ENCODE measurements at regions not wholly inside any gene's neighbourhood (a gene's known extent, or its start where the extent isn't known, plus 50 kb on each side); places are given as distances from the start of the nearest gene placed in this dataset.
A peak's percentile ranks its signal among the peaks of the same experiment; 100 is the strongest.

DNA sequence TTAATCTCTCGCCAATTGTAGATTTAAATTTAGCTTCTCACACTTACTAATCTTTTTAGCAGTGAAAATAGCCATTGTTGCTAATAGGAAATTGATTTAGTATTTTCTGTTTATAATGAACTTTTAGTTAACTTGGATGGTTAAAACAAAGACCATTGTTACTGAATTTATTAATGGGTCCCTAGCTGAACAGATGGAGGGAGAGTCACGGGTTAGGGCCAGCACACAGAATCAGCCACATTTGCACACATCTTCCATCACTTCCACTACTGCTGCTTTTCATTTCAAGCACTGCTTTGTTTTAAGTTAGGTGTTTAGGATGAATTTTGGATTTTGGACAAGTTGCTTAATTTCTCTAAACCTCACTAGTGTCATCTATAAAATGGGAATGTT lies 125.9 kb upstream of the ADAMTSL1 start:
- DNase-seq (ENCODE audit: low read depth in 2 of 2), result no peak

- no peak for DNase-seq (ENCODE audit: low read depth in 2 of 2)
These were observed 124.4 kb upstream of the ADAMTSL1 start for GRCh38 chr9:18349530-18349929.

DNA sequence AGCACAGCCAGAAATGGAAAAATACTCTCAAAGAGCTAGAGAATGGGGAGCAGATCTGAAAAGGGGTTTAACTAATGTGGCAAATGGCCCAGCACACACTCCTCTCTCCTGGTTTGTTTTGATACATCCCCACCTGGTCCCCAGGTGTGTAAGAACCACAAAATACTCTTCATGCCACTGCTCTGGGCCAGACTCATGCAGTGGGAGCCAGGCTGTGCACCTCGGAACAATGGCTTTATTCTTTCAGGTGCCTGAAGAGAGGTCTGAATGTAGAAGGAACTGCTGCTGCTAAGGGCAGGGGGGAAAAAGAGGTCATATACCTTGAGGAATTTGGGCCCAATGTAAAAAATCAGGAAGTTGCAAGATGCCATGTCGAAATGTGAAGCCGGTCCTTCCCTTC lies 123.9 kb upstream of the ADAMTSL1 start:
- DNase-seq (ENCODE audit: low read depth in 2 of 2), result no peak

GRCh38 chr9:18350995-18351595 lies 122.9 kb upstream of the ADAMTSL1 start:
- no peak for DNase-seq (ENCODE audit: low read depth in 2 of 2)

- DNase-seq (ENCODE audit: low read depth in 2 of 2), result no peak
These were observed 121.2 kb upstream of the ADAMTSL1 start for GRCh38 chr9:18352711-18353110.

GRCh38 chr9:18353473-18353872 lies 120.5 kb upstream of the ADAMTSL1 start:
- DNase-seq (ENCODE audit: low read depth in 2 of 2), result no peak

DNA sequence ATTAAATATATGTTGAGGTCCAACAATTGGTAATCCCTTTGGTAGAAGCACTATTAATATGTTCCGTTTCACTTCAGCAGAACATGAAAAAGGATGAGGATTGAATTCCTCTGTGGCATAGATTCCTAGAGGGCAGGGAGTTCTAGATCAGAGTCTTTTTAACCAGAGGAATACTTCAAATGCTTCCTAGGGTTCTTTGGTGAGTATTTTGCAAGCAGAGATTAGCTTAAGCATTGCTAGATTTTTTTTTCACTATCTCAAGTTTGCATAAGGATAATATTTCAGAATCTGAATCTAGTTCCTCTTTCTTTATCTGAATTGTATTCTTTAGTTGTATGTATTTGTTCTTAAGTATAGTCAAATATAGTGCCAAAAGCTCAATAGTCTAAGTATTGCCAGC lies 116.6 kb upstream of the ADAMTSL1 start:
- DNase-seq (ENCODE audit: low read depth in 2 of 2), result no peak

GRCh38 chr9:18358325-18358724 lies 115.6 kb upstream of the ADAMTSL1 start:
- no peak for DNase-seq (ENCODE audit: low read depth in 2 of 2)

- peak; percentile 62 to 70 for DNase-seq (ENCODE audit: low read depth in 2 of 2)
These were observed 114.6 kb upstream of the ADAMTSL1 start for GRCh38 chr9:18359335-18359734.

DNA sequence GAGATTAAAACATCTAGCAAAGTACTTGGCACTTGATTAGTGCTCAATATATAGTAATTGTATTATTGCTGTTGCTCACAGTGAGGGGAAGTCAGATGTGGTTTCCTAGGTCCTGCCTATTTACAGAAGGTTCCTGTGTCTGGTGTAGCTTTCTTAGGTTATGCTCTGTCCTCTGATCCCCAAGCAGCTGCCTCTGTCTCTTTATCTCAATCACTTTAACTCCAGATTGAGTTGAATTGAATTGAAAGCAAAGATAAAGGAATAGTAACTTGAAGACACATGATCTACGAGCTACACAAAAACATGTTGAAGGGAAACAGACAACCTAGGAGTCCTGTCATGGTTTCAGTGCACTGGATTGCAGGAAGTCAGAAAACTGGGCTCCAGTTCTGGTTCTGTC lies 113.9 kb upstream of the ADAMTSL1 start:
- DNase-seq (ENCODE audit: low read depth in 2 of 2), result no peak

DNA sequence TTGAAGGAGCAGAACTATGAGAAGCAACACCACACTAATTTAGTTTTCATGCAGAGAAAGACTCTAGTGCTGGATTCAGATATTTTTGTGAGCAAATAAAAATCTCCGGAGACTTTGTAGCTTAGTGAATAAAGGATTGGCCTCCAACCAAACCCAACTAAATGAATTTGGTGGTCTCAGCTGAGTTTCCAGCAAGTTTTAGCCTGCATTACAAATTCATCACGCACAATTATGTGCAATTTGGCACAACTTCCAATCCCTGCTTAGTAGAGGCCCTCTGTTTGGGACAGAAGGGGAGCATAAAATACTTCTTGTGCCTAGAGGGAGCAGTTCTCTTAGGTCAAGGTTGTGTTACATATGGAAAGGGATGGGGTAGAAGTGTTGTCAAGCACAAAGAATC lies 112.3 kb upstream of the ADAMTSL1 start:
- DNase-seq (ENCODE audit: low read depth in 2 of 2), result peak in 1 of 2 experiments; percentile 34

- DNase-seq (ENCODE audit: low read depth in 2 of 2), result no peak
These were observed 111.8 kb upstream of the ADAMTSL1 start for GRCh38 chr9:18362166-18362565.

GRCh38 chr9:18362901-18363685 lies 110.9 kb upstream of the ADAMTSL1 start:
- DNase-seq (ENCODE audit: low read depth in 2 of 2), result peak; percentile 71 to 73

GRCh38 chr9:18365651-18366050 lies 108.3 kb upstream of the ADAMTSL1 start:
- DNase-seq (ENCODE audit: low read depth in 2 of 2), result no peak

DNA sequence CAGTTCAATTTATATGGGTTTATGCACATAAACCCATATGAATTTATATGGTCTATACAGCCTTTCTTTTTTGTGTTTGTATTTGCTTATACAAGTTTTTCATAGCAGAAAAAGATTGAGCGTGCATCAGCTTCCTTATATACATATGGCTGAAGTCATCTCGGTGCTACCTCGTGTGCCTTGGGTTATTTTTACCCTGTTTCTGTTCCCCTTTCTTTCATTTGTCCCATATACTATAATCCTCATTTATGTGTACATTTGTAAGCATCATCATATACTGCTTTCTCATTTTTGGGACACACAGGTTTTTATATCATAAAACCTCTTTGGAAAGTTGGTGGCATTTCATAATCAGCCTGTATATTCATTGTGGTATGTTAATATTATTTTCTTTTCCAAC lies 107.8 kb upstream of the ADAMTSL1 start:
- DNase-seq (ENCODE audit: low read depth in 2 of 2), result no peak

DNA sequence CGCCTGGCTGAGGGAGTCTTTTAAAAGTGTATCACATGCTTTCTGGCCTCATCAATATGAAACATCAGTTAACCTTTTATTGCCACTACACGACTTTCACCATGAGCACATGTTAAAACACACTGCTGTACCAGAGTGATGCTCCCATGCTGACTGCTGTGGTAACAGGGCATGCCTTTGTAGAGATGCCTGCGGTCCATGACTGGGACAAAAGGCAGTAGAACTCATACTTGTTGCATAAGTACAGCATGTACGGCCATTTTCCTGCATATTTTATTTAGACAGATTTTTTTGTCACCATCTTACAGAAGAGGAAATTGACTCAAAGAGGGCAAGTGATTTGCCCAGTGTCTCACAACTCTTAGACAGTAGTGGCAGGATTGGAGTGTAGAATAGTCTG lies 105.7 kb upstream of the ADAMTSL1 start:
- no peak for DNase-seq (ENCODE audit: low read depth in 2 of 2)

DNA sequence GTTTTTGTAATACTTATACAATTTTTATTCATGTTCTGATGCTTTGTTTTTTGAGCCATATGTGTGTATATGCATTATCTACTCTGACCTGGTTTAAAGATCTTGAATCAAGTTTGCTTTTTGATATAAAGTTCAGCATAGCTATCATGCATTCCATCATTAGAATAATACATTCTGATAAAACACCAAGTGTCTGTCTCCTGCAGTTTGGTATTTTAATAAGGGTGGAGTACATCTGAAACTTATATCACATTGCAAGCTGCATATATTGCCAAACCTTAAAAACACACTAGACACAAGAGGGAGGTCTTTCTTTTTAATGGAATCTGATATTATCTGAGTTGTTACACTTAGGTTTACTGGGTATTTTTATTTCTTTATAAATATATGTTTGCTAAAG lies 102.8 kb upstream of the ADAMTSL1 start:
- DNase-seq (ENCODE audit: low read depth in 2 of 2), result no peak

- DNase-seq (ENCODE audit: low read depth in 2 of 2), result no peak
These were observed 102.3 kb upstream of the ADAMTSL1 start for GRCh38 chr9:18371621-18372020.

DNA sequence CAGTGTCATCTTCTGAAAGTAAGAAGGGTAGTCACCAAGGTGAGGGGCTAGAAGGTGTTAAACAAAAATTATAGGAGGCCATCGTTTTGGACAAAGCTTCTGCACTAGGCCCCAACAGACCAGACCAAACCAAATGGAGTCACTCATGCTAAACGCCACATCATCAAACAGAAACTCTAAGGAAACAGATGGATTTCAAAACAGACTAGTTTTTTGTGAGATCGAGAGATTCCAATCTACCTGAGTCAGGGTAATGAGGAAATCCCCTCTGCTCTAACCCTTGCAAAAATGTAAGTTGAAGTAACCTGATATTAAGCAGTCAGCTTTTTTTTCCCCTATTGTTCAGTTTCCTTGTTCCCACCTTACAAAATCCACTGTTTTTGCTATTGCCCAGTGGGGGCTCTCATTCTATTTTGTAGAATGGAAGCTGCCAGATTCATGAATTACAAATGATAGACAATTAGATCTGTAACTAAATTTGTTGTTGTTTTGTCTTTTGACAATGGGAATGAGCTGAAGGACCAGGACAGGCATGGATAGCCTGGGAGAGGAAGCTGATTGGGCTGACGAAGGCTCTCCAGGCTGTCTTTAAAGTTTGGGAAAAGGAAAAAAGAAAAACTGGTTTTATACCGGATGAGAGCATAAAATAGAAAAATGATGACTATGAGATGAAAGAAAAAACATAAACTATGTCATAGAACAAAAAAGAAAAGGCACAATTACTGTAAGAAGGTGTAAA lies 94.7 kb upstream of the ADAMTSL1 start:
- peak; percentile 77 to 79 for DNase-seq (ENCODE audit: low read depth in 2 of 2)

- no peak for DNase-seq (ENCODE audit: low read depth in 2 of 2)
These were observed 91.7 kb upstream of the ADAMTSL1 start for GRCh38 chr9:18382243-18382642.

GRCh38 chr9:18384066-18384465 lies 89.9 kb upstream of the ADAMTSL1 start:
- DNase-seq (ENCODE audit: low read depth in 2 of 2), result no peak

- peak; percentile 68 to 73 for DNase-seq (ENCODE audit: low read depth in 2 of 2)
These were observed 88.1 kb upstream of the ADAMTSL1 start for GRCh38 chr9:18385696-18386490.
